Cardiac muscle cell (in vitro differentiated cells and primary cell): ENCODE measurements at regions not wholly inside any gene's neighbourhood (a gene's known extent, or its start where the extent isn't known, plus 50 kb on each side); places are given as distances from the start of the nearest gene placed in this dataset.
A peak's percentile ranks its signal among the peaks of the same experiment; 100 is the strongest.

Experiments
- DNase-seq, 2 donors: peaks; one replicate each; pipeline versions ENCODE4 v3.0.0 to v3.0.0-alpha.2; 2010 to 2017; ENCODE audit warnings: low read depth in 1 of 2, low spot score in 1 of 2
- H3K27ac ChIP-seq: fragments of 200-600 bp; sonication (generic); 2 replicates; pipeline ENCODE4 v1.5.1; 2016
- H3K27me3 ChIP-seq: fragments of 200-600 bp; sonication (generic); 2 replicates; pipeline ENCODE4 v1.6.0; 2016; ENCODE audit warnings: control low read depth
- H3K36me3 ChIP-seq: fragments of 200-600 bp; sonication (generic); 2 replicates; pipeline ENCODE4 v1.5.1; 2016; ENCODE audit warnings: control low read depth
- H3K4me1 ChIP-seq: fragments of 200-600 bp; sonication (generic); 2 replicates; pipeline ENCODE4 v1.8.1; 2017; ENCODE audit warnings: low read depth, mild to moderate bottlenecking, mixed run types
- H3K4me3 ChIP-seq: fragments of 200-600 bp; sonication (generic); 2 replicates; pipeline ENCODE4 v1.5.1; 2016; ENCODE audit warnings: mild to moderate bottlenecking
- H3K9me3 ChIP-seq: fragments of 200-600 bp; sonication (generic); 2 replicates; pipeline ENCODE4 v1.5.1; 2017; ENCODE audit warnings: low read depth, mild to moderate bottlenecking, control low read depth
- CTCF ChIP-seq: IDR thresholded peaks from 2 replicates; pipeline ENCODE4 v1.5.1; 2012; ENCODE audit warnings: low read depth, mild to moderate bottlenecking, low read length

- DNase-seq, result peak in 1 of 2 donors; percentile 15
- TF ChIP-seq CTCF, result no peak
- no peak overlapping the region for H3K27ac ChIP-seq
- no peak overlapping the region for H3K4me3 ChIP-seq
- no peaks in the 10 kb centered on the region for H3K27me3 ChIP-seq
- no peaks in the 10 kb centered on the region for H3K36me3 ChIP-seq
- peaks cover 21% of the 10 kb centered on the region for H3K4me1 ChIP-seq
- H3K9me3 ChIP-seq, result no peaks in the 10 kb centered on the region
Measured at GRCh38 chr13:38602266-38602665, 84.6 kb upstream of the FREM2 start.

GRCh38 chr13:38606699-38607535 is 80.0 kb upstream of the FREM2 start:
- H3K4me1 ChIP-seq, result peaks cover 8% of the 10 kb centered on the region
- no peak for TF ChIP-seq CTCF
- no peaks in the 10 kb centered on the region for H3K36me3 ChIP-seq
- no peak overlapping the region for H3K4me3 ChIP-seq
- H3K27me3 ChIP-seq, result no peaks in the 10 kb centered on the region
- DNase-seq, result no peak
- no peaks in the 10 kb centered on the region for H3K9me3 ChIP-seq
- no peak overlapping the region for H3K27ac ChIP-seq

- no peaks in the 10 kb centered on the region for H3K27me3 ChIP-seq
- no peak overlapping the region for H3K4me3 ChIP-seq
- DNase-seq, result no peak
- no peaks in the 10 kb centered on the region for H3K36me3 ChIP-seq
- H3K4me1 ChIP-seq, result peaks cover 2% of the 10 kb centered on the region
- no peaks in the 10 kb centered on the region for H3K9me3 ChIP-seq
- TF ChIP-seq CTCF, result no peak
- H3K27ac ChIP-seq, result no peak overlapping the region
Measured at GRCh38 chr13:38617936-38618335, 68.9 kb upstream of the FREM2 start.

GRCh38 chr13:38618336-38618735 is 68.5 kb upstream of the FREM2 start:
- Histone ChIP-seq H3K4me3 (no peak overlapping the region), H3K36me3 (no peaks in the 10 kb centered on the region), H3K27ac (no peak overlapping the region), H3K9me3 (no peaks in the 10 kb centered on the region), H3K4me1 (peaks cover 2% of the 10 kb centered on the region), H3K27me3 (no peaks in the 10 kb centered on the region)
- no peak for TF ChIP-seq CTCF
- DNase-seq, result no peak

GRCh38 chr13:38618881-38619280 is 68.0 kb upstream of the FREM2 start:
- Histone ChIP-seq H3K4me3 (no peak overlapping the region), H3K9me3 (no peaks in the 10 kb centered on the region), H3K27ac (no peak overlapping the region), H3K36me3 (no peaks in the 10 kb centered on the region), H3K4me1 (peaks cover 2% of the 10 kb centered on the region), H3K27me3 (no peaks in the 10 kb centered on the region)
- no peak for DNase-seq
- TF ChIP-seq CTCF, result no peak
